Keratinocyte (primary cell): ENCODE measurements at regions not wholly inside any gene's neighbourhood (a gene's known extent, or its start where the extent isn't known, plus 50 kb on each side); places are given as distances from the start of the nearest gene placed in this dataset.

Experiments used
- DNase-seq: peaks from one replicate; pipeline ENCODE4 v3.0.0-alpha.2; 2011; ENCODE audit warnings: low read depth, missing footprints, low spot score
- FAIRE-seq: peaks from 2 replicates; lab custom pipeline; 2011; peaks lifted over from hg19 to GRCh38; lab: Jason Lieb, UNC
- H2AFZ ChIP-seq: 2 replicates; pipeline ENCODE4 v1.6.0; 2012; ENCODE audit warnings: low read length, control low read depth, inconsistent platforms; ENCODE audit not compliant: control insufficient read depth
- H3K27ac ChIP-seq: 2 replicates; pipeline ENCODE4 v1.5.1; 2011; ENCODE audit warnings: low read length; ENCODE audit not compliant: control insufficient read depth, insufficient read depth
- H3K27me3 ChIP-seq: 3 replicates; pipeline ENCODE4 v1.6.0; 2011; ENCODE audit warnings: low read length; ENCODE audit not compliant: control insufficient read depth, insufficient read depth; ENCODE audit errors: extremely low read depth
- H3K36me3 ChIP-seq, 2 experiments: 2 replicates in 1 of 2; 3 replicates in 1 of 2; pipeline ENCODE4 v1.5.1; 2011; ENCODE audit warnings: low read length in 2 of 2, mild to moderate bottlenecking in 1 of 2; ENCODE audit not compliant: control insufficient read depth in 2 of 2, insufficient read depth in 2 of 2; ENCODE audit errors: extremely low read depth in 1 of 2
- H3K4me1 ChIP-seq: 3 replicates; pipeline ENCODE4 v1.5.1; 2011; ENCODE audit warnings: low read length; ENCODE audit not compliant: control insufficient read depth, insufficient read depth; ENCODE audit errors: extremely low read depth
- H3K4me2 ChIP-seq: 3 replicates; pipeline ENCODE4 v1.6.0; 2011; ENCODE audit warnings: low read depth, low read length; ENCODE audit not compliant: control insufficient read depth, insufficient read depth; ENCODE audit errors: extremely low read depth
- H3K4me3 ChIP-seq, 3 experiments: fragments of 200-600 bp in 1 of 3; sonication (generic) in 1 of 3; 2 replicates in 2 of 3; 3 replicates in 1 of 3; pipeline ENCODE4 v1.5.1; 2011 to 2016; ENCODE audit warnings: low read length in 3 of 3, mild to moderate bottlenecking in 3 of 3, control low read depth in 2 of 3, inconsistent platforms in 1 of 3, low read depth in 1 of 3, mixed read lengths in 1 of 3, mixed run types in 1 of 3, moderate library complexity in 1 of 3; ENCODE audit not compliant: control insufficient read depth in 2 of 3, insufficient read depth in 2 of 3; ENCODE audit errors: extremely low read depth in 1 of 3
- H3K79me2 ChIP-seq: 2 replicates; pipeline ENCODE4 v1.6.0; 2012; ENCODE audit warnings: low read length; ENCODE audit not compliant: control insufficient read depth, insufficient read depth
- H3K9ac ChIP-seq: 3 replicates; pipeline ENCODE4 v1.6.0; 2011; ENCODE audit warnings: low read length; ENCODE audit not compliant: control insufficient read depth, insufficient read depth; ENCODE audit errors: extremely low read depth
- H3K9me1 ChIP-seq: 3 replicates; pipeline ENCODE4 v1.6.0; 2011; ENCODE audit warnings: low read length; ENCODE audit not compliant: control insufficient read depth, insufficient read depth; ENCODE audit errors: extremely low read depth
- H3K9me3 ChIP-seq: 2 replicates; pipeline ENCODE4 v1.5.1; 2012; ENCODE audit warnings: low read depth, low read length; ENCODE audit not compliant: control insufficient read depth
- H4K20me1 ChIP-seq: 3 replicates; pipeline ENCODE4 v1.6.0; 2011; ENCODE audit warnings: low read length; ENCODE audit not compliant: control insufficient read depth, insufficient read depth; ENCODE audit errors: extremely low read depth
- EZH2 ChIP-seq: IDR thresholded peaks from one replicate; pipeline ENCODE4 v1.6.1; 2012; ENCODE audit warnings: inconsistent platforms, mild to moderate bottlenecking, low read length, moderate library complexity
- dilution Hi-C: fragments of 300-500 bp; cut with MboI; formaldehyde crosslinking; loops from one replicate; pipeline ENCODE4 v1.7.0; 2020; ENCODE audit warnings: low sequenced_read_pairs; ENCODE audit not compliant: extremely low pct_ligation_motif_present
- TF ChIP-seq, protein P1 (sequence below), 3 experiments: IDR thresholded peaks in 1 of 3; conservative IDR thresholded peaks in 1 of 3; optimal IDR thresholded peaks in 1 of 3; 2 replicates in 2 of 3; 3 replicates in 1 of 3; pipeline versions ENCODE3 to v1.5.1; 2011; ENCODE audit warnings: low read length in 3 of 3, mild to moderate bottlenecking in 3 of 3, moderate library complexity in 2 of 3, control low read depth in 1 of 3, inconsistent platforms in 1 of 3; ENCODE audit not compliant: insufficient read depth in 2 of 3; ENCODE audit errors: extremely low read depth in 1 of 3

- Histone ChIP-seq H3K4me1 (no peaks in the 10 kb centered on the region), H3K9me1 (no peaks in the 10 kb centered on the region), H3K79me2 (no peaks in the 10 kb centered on the region), H3K27ac (no peak overlapping the region), H3K27me3 (no peaks in the 10 kb centered on the region), H4K20me1 (no peaks in the 10 kb centered on the region), H3K4me2 (no peak overlapping the region), H3K9me3 (no peaks in the 10 kb centered on the region), H2AFZ (no peak overlapping the region), H3K4me3 (no peak overlapping the region), H3K9ac (no peak overlapping the region), H3K36me3 (no peaks in the 10 kb centered on the region)
- TF ChIP-seq, protein P1, sequence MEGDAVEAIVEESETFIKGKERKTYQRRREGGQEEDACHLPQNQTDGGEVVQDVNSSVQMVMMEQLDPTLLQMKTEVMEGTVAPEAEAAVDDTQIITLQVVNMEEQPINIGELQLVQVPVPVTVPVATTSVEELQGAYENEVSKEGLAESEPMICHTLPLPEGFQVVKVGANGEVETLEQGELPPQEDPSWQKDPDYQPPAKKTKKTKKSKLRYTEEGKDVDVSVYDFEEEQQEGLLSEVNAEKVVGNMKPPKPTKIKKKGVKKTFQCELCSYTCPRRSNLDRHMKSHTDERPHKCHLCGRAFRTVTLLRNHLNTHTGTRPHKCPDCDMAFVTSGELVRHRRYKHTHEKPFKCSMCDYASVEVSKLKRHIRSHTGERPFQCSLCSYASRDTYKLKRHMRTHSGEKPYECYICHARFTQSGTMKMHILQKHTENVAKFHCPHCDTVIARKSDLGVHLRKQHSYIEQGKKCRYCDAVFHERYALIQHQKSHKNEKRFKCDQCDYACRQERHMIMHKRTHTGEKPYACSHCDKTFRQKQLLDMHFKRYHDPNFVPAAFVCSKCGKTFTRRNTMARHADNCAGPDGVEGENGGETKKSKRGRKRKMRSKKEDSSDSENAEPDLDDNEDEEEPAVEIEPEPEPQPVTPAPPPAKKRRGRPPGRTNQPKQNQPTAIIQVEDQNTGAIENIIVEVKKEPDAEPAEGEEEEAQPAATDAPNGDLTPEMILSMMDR (optimal IDR thresholded peaks at IDR 0.05 in 1 of 3, IDR thresholded peaks at IDR 0.05 in 1 of 3, conservative IDR thresholded peaks at IDR 0.05 in 1 of 3; ENCODE audit: extremely low read depth in 1 of 3, insufficient read depth in 2 of 3, low read length in 3 of 3) = no peak
- DNase-seq = no peak
- no peak for FAIRE-seq
- dilution Hi-C loops = no loop called here
These were observed 208.4 kb downstream of the MANEA start for GRCh38 chr6:95785785-95786184.

GRCh38 chr6:95786802-95787201 lies 209.5 kb downstream of the MANEA start:
- Histone ChIP-seq H3K9me3 (no peaks in the 10 kb centered on the region), H3K9ac (no peak overlapping the region), H4K20me1 (no peaks in the 10 kb centered on the region), H3K27ac (no peak overlapping the region), H2AFZ (no peak overlapping the region), H3K4me1 (no peaks in the 10 kb centered on the region), H3K4me3 (no peak overlapping the region), H3K4me2 (no peak overlapping the region), H3K36me3 (no peaks in the 10 kb centered on the region), H3K27me3 (no peaks in the 10 kb centered on the region), H3K9me1 (no peaks in the 10 kb centered on the region), H3K79me2 (no peaks in the 10 kb centered on the region)
- DNase-seq (no peak), FAIRE-seq (no peak)
- dilution Hi-C loops = no loop called here
- no peak for TF ChIP-seq EZH2
- TF ChIP-seq, protein P1 (optimal IDR thresholded peaks at IDR 0.05 in 1 of 3, IDR thresholded peaks at IDR 0.05 in 1 of 3, conservative IDR thresholded peaks at IDR 0.05 in 1 of 3; ENCODE audit: extremely low read depth in 1 of 3, insufficient read depth in 2 of 3, low read length in 3 of 3) = no peak
